ENCODE measurements at regions not wholly inside any gene's neighbourhood (a gene's known extent, or its start where the extent isn't known, plus 50 kb on each side); places are given as distances from the start of the nearest gene placed in this dataset.
"Not testable (repeated sequence)": the region's sequence is repeated elsewhere in the genome, so short reads cannot be mapped to it uniquely, and the experiment has no call there.

GRCh38 chr11:105372206-105372605 is 232.6 kb upstream of the CARD18 start:
- no peak overlapping the region for H3K4me3 ChIP-seq
- no peak overlapping the region for H3K27ac ChIP-seq
- no peak for TF ChIP-seq CTCF (IDR thresholded peaks at IDR 0.05)
- no peak for DNase-seq (ENCODE audit: low spot score)

GRCh38 chr11:105371311-105371710 is 231.7 kb upstream of the CARD18 start:
- no peak overlapping the region for H3K27ac ChIP-seq
- DNase-seq (ENCODE audit: low spot score): no peak
- H3K4me3 ChIP-seq: no peak overlapping the region
- TF ChIP-seq CTCF (IDR thresholded peaks at IDR 0.05): no peak

- Histone ChIP-seq H3K4me3 (no peak overlapping the region), H3K27ac (no peak overlapping the region)
- DNase-seq (ENCODE audit: low spot score): no peak
- TF ChIP-seq CTCF (IDR thresholded peaks at IDR 0.05): no peak
Observed at GRCh38 chr11:105368711-105369110, 229.1 kb upstream of the CARD18 start.

GRCh38 chr11:105367129-105367528 is 227.6 kb upstream of the CARD18 start:
- no peak for TF ChIP-seq CTCF (IDR thresholded peaks at IDR 0.05)
- DNase-seq (ENCODE audit: low spot score): no peak
- H3K4me3 ChIP-seq: no peak overlapping the region
- H3K27ac ChIP-seq: no peak overlapping the region

- DNase-seq (ENCODE audit: low spot score): no peak
- Histone ChIP-seq H3K27ac (no peak overlapping the region), H3K4me3 (no peak overlapping the region)
- TF ChIP-seq CTCF (IDR thresholded peaks at IDR 0.05): no peak
Observed at GRCh38 chr11:105361651-105362050, 222.1 kb upstream of the CARD18 start.

GRCh38 chr11:105357764-105358163 is 218.2 kb upstream of the CARD18 start:
- H3K27ac ChIP-seq: no peak overlapping the region
- H3K4me3 ChIP-seq: no peak overlapping the region
- no peak for TF ChIP-seq CTCF (IDR thresholded peaks at IDR 0.05)
- DNase-seq (ENCODE audit: low spot score): no peak

GRCh38 chr11:105357146-105357545 is 217.6 kb upstream of the CARD18 start:
- no peak overlapping the region for H3K4me3 ChIP-seq
- no peak overlapping the region for H3K27ac ChIP-seq
- no peak for DNase-seq (ENCODE audit: low spot score)
- TF ChIP-seq CTCF (IDR thresholded peaks at IDR 0.05): no peak

GRCh38 chr11:105349867-105350266 is 210.3 kb upstream of the CARD18 start:
- H3K27ac ChIP-seq; DNase-seq (ENCODE audit: low spot score); H3K4me3 ChIP-seq: not testable (repeated sequence)
